ENCODE measurements at regions not wholly inside any gene's neighbourhood (a gene's known extent, or its start where the extent isn't known, plus 50 kb on each side); places are given as distances from the start of the nearest gene placed in this dataset.

DNA sequence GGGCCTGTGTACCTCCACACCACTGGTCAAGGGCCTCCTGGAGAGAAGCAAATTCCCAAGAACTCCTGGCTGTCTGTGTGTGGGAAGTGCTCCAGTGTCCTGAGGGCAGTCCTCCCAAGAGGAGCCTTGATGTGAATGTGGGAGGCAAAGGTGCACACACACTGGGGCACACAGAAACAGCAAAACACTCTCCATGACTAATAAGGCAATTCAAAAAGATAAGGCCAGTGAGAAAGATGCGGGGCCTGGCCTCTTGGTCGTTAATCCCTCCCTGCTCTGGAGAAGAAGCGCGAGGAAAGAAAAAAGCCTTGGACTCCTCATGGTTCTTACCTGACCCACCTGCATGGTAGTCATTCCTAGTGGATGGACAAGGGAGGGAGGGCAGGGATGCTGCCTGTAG is 373.2 kb downstream of the SLC4A3 start:
- Histone ChIP-seq H3K9me2 (replicated peaks; ENCODE audit: low read depth, low read length) (no peaks in the 10 kb centered on the region), H3K27me3 (ENCODE audit: insufficient read depth, low read length, poor library complexity, severe bottlenecking) (no peaks in the 10 kb centered on the region), H3K9me3 (ENCODE audit: insufficient read depth, low read depth, low read length) (no peaks in the 10 kb centered on the region), H3F3A (ENCODE audit: low read depth) (no peaks in the 10 kb centered on the region), H3K36me3 (ENCODE audit: insufficient read depth, low read length) (no peaks in the 10 kb centered on the region), H3K4me2 (ENCODE audit: low read depth, low read length, poor library complexity, severe bottlenecking) (no peak overlapping the region), H4K20me1 (ENCODE audit: insufficient read depth, low read length, poor library complexity, severe bottlenecking) (no peaks in the 10 kb centered on the region), H2AFZ (ENCODE audit: low read length) (no peak overlapping the region), H3K9ac (ENCODE audit: low read depth, low read length, poor library complexity, severe bottlenecking) (no peak overlapping the region), H3K79me2 (ENCODE audit: insufficient read depth, low read length) (no peaks in the 10 kb centered on the region), H3K4me1 (ENCODE audit: insufficient read depth, low read length, poor library complexity, severe bottlenecking) (no peaks in the 10 kb centered on the region), H3K4me3 (ENCODE audit: low read length, poor library complexity, severe bottlenecking) (no peak overlapping the region)
- TF ChIP-seq EZH2phosphoT487 (IDR thresholded peaks at IDR 0.05; ENCODE audit: borderline replicate concordance): no peak
- no peak for TF ChIP-seq CTCF (conservative IDR thresholded peaks at IDR 0.05; ENCODE audit: low read length)

GRCh38 chr2:220001751-220002150 is 374.3 kb downstream of the SLC4A3 start:
- H3K9me3 ChIP-seq (ENCODE audit: insufficient read depth, low read depth, low read length): no peaks in the 10 kb centered on the region
- H3K9ac ChIP-seq (ENCODE audit: low read depth, low read length, poor library complexity, severe bottlenecking): no peak overlapping the region
- H3K36me3 ChIP-seq (ENCODE audit: insufficient read depth, low read length): no peaks in the 10 kb centered on the region
- TF ChIP-seq CTCF (conservative IDR thresholded peaks at IDR 0.05; ENCODE audit: low read length) (no peak), EZH2phosphoT487 (IDR thresholded peaks at IDR 0.05; ENCODE audit: borderline replicate concordance) (no peak)
- H3F3A ChIP-seq (ENCODE audit: low read depth): no peaks in the 10 kb centered on the region
- H3K4me2 ChIP-seq (ENCODE audit: low read depth, low read length, poor library complexity, severe bottlenecking): no peak overlapping the region
- H3K4me3 ChIP-seq (ENCODE audit: low read length, poor library complexity, severe bottlenecking): no peak overlapping the region
- H3K27me3 ChIP-seq (ENCODE audit: insufficient read depth, low read length, poor library complexity, severe bottlenecking): no peaks in the 10 kb centered on the region
- H3K9me2 ChIP-seq (replicated peaks; ENCODE audit: low read depth, low read length): no peaks in the 10 kb centered on the region
- H4K20me1 ChIP-seq (ENCODE audit: insufficient read depth, low read length, poor library complexity, severe bottlenecking): no peaks in the 10 kb centered on the region
- H3K79me2 ChIP-seq (ENCODE audit: insufficient read depth, low read length): no peaks in the 10 kb centered on the region
- H2AFZ ChIP-seq (ENCODE audit: low read length): no peak overlapping the region
- no peaks in the 10 kb centered on the region for H3K4me1 ChIP-seq (ENCODE audit: insufficient read depth, low read length, poor library complexity, severe bottlenecking)

DNA sequence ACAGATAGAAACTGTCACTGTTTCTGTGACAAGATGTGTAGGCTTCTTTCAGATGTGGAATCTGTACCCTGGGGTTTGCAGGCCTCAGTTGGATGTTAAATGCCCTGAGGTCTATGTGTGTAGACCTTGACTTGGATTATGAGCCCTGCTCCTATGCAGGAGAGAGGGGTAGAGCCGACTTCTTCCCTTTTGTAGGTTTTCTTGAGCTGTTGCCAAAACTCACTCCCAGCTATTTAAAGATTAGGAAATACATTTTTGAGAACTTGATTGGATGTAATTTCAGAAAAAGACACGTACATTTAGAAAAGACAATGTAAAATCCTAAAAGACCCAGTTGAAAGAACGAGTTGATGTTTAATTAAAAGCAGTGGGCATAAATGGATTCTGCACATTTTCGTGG is 374.8 kb downstream of the SLC4A3 start:
- H2AFZ ChIP-seq (ENCODE audit: low read length): no peak overlapping the region
- TF ChIP-seq EZH2phosphoT487 (IDR thresholded peaks at IDR 0.05; ENCODE audit: borderline replicate concordance): no peak
- no peak for TF ChIP-seq CTCF (conservative IDR thresholded peaks at IDR 0.05; ENCODE audit: low read length)
- no peak overlapping the region for H3K4me2 ChIP-seq (ENCODE audit: low read depth, low read length, poor library complexity, severe bottlenecking)

More for the DNA sequence above, 374.8 kb downstream of the SLC4A3 start:
- no peaks in the 10 kb centered on the region for H3K9me2 ChIP-seq (replicated peaks; ENCODE audit: low read depth, low read length)
- no peak overlapping the region for H3K9ac ChIP-seq (ENCODE audit: low read depth, low read length, poor library complexity, severe bottlenecking)
- H3K9me3 ChIP-seq (ENCODE audit: insufficient read depth, low read depth, low read length): no peaks in the 10 kb centered on the region
- no peaks in the 10 kb centered on the region for H3K27me3 ChIP-seq (ENCODE audit: insufficient read depth, low read length, poor library complexity, severe bottlenecking)
- H3K4me1 ChIP-seq (ENCODE audit: insufficient read depth, low read length, poor library complexity, severe bottlenecking): no peaks in the 10 kb centered on the region
- H3F3A ChIP-seq (ENCODE audit: low read depth): no peaks in the 10 kb centered on the region
- no peaks in the 10 kb centered on the region for H4K20me1 ChIP-seq (ENCODE audit: insufficient read depth, low read length, poor library complexity, severe bottlenecking)
- no peak overlapping the region for H3K4me3 ChIP-seq (ENCODE audit: low read length, poor library complexity, severe bottlenecking)
- H3K36me3 ChIP-seq (ENCODE audit: insufficient read depth, low read length): no peaks in the 10 kb centered on the region
- no peaks in the 10 kb centered on the region for H3K79me2 ChIP-seq (ENCODE audit: insufficient read depth, low read length)

All from Loucy (cell line).